NCI-H1930 (cell line): ENCODE measurements at regions not wholly inside any gene's neighbourhood (a gene's known extent, or its start where the extent isn't known, plus 50 kb on each side); places are given as distances from the start of the nearest gene placed in this dataset.

Experiments used
- DNase-seq, 2 experiments: peaks; one replicate each; lab custom pipeline; 2025; lab: John Stamatoyannopoulos, UW

GRCh38 chr12:126509572-126509971 is 1444.3 kb downstream of the AACS start:
- DNase-seq, result no peak

- DNase-seq, result no peak
Observed at GRCh38 chr12:126510630-126511029, 1445.4 kb downstream of the AACS start.

- no peak for DNase-seq
Observed at GRCh38 chr12:126512916-126513913, 1448.0 kb downstream of the AACS start.

GRCh38 chr12:126518596-126519200 is 1453.5 kb downstream of the AACS start:
- DNase-seq, result no peak

DNA sequence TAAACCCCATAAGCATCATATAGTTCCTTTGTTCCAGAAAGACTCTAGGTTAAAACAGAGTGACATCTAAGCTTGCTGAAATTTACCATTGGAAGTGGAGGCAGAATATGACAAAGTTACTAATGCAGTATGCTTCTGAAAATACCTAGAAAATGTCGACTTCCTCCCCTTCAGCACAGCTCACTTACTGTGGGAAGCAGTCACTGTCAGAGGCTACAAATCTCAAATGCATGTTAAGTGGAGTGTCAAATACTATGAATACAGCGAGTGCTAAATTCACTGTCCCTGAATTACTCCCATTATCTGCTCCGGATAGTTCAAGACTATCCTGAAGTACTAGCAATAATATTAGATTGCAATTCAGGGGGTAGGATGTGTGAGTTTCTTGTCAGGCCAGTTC is 1454.6 kb downstream of the AACS start:
- DNase-seq, result no peak

GRCh38 chr12:126523891-126524290 is 1458.7 kb downstream of the AACS start:
- no peak for DNase-seq

GRCh38 chr12:126534495-126534894 is 1469.3 kb downstream of the AACS start:
- DNase-seq, result no peak

DNA sequence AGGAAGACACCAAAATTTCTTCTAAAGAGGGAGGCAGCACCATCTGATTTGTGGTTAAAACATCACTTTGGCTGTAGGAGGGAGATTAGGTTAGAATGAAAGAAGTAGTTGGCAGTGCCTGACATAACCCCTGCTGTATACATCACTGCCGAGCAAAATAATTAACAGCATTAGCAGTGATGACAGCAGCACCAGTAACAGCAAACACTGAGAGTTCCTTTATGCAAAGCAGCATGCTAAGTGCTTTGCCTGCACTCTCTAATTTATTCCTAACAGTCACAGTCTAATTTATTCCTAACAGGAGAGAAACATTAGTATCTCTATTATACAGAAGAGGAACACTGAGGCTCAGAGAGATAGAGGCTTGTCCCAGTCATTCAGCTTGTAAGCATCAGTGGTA is 1469.7 kb downstream of the AACS start:
- no peak for DNase-seq

DNA sequence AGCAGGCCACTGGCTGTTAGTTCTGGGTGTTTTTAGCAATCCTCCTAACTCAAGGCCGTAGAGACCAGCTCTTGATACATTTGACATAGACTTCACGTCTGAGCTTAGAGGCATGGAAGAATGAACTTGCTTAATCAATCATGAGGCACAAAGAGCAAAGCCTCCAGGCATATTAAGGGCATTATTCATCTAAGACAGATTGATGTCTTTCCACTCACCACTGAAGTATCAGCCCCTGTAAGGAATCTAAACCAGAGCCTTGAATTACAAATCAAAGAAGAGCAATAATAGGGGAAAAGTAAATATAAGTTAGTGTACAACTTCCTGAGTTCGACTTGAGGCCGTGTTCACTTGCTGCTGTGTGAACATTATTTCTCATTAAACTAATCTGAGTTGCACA is 1470.7 kb downstream of the AACS start:
- DNase-seq, result no peak

DNA sequence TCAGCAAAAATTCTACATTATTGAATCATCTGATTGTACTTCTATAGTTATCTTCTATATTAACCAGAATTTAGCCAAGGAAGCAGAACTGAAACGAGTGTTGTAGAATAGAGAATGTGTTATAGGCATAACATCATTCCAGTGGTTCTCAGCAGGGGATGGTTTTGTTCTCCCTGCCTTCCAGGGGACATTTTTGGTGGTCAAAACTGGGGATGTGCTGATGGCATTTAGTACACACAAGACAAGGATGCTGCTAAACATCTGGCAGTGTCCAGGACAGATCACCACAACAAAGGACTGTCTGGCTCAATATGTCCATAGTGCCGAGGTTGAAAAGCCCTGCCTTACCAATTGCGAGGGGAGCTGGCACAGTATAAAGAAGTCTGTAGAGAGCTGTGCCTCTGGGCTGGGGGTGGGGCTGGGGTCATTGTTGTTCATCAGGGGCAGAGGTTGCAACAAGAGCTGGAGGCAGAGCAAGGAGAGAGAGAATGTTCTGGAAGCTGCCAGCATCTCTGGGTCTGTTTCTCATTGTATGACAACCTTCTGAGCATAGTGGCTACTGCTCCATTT is 1472.8 kb downstream of the AACS start:
- DNase-seq, result no peak

GRCh38 chr12:126538888-126539287 is 1473.7 kb downstream of the AACS start:
- DNase-seq, result no peak

DNA sequence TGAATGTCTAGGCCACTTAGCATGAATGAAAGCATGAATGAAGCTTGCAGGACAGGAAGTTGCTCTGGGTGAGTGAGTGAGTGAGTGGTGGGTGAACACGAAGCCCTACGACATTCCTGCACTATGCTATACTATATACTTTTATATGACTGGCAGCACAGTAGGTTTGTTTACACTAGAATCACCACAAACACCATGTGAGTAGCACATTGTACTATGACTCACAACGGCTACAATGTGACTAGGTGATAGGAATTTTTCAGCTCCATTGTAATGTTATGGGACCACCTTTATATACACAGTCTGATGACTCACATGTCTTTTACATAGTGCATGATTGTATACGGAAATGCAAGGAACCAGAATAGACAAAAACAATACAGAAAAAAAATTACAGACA is 1480.2 kb downstream of the AACS start:
- no peak for DNase-seq

DNA sequence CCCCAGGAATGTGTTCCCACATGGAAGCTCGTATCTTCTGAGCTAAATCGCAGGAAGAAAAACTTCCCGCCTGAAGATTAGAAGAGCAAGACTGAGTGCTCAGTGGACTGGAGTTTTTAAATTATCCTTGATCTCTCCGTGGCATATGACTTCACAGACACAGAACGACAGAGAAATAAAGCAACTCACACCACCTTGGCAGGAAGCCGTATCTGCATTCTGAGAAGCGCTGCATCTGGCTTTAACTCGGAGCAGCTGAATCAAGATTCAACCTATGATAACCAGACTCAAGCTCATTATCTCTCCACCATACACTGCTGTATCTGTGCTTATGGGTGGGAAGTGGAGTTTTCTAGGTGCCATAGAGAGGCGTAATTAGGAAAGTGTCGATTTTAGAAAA is 1482.7 kb downstream of the AACS start:
- DNase-seq, result no peak

- no peak for DNase-seq
Observed at GRCh38 chr12:126551869-126552268, 1486.6 kb downstream of the AACS start.

DNA sequence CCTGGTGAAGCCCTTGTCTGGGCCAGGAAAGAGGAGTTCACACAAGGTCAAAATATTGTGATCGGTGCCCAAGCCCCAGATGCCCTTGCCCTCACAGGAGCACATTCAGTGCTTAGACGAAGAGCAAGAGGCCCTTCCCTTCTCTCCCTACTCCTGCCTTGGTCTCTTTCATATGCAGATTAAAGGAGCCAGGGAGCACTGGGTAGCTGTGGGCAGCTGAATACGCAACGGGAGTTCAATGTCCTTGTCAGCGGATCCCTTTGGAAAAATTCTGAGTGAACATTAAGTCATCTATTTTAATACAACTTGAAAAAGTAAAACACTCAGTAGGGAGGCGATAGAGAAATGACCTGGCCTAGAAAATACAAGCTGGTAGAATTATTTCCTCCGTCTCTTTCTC is 1489.4 kb downstream of the AACS start:
- DNase-seq, result no peak

- no peak for DNase-seq
Observed at GRCh38 chr12:126557659-126558058, 1492.4 kb downstream of the AACS start.

DNA sequence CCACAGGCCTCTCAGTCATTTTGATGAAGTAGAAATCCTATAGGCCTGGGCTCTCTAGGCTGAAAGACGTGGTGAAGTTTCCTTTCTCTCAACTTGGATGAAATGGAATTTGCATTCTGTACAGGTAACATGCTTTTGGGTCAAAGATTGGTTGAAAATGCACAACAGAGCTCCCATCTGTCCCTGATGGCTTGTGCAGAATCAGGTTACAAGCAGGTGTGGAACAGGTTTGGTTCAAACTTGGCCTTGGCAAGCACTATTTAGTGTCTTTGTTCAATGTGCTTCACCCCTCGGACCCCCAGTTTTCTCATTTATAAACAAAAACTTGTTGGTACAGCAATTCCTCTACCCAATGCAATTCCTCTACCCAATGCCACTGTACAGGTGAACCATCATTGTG is 1493.0 kb downstream of the AACS start:
- no peak for DNase-seq

DNA sequence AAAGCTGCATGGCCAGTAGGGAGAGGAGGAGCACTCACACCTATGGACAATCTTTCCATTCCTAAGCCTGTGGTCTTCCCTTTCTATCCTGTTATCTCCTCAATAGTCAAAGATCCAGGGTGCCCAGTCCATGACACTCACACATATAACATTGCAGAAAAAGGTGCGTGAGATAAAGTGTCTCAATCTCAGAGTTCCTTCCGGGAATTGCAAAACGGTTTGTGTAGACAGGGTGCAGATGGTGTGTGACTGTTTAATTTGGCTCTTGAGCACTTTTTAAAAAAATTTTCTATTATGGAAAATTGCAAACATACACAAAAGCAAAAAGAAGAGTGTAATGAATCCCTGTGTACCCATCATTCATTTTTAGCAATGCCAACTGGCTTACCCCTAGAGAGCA is 1493.6 kb downstream of the AACS start:
- peak; percentile 26 to 67 for DNase-seq

GRCh38 chr12:126567016-126567415 is 1501.8 kb downstream of the AACS start:
- DNase-seq, result no peak

DNA sequence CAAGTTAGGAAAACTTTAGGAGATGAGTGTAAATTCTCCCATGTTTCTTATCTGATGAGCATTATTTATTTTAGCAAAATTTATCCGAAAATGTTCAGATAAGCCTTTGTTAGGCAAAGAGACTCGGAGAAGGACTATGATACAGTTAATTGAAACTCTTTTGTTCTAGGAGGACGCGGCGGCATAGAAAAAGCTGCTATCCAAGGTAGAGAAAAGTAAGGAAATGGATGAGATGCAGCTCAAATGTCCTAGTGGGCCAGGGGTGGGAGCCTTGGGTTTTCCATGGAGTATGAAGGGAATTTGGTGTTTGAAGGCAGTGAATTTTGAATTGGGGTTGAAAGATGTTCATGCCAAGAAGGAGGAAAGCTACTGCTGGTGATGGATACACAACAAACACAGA is 1504.5 kb downstream of the AACS start:
- DNase-seq, result no peak

GRCh38 chr12:126570566-126570965 is 1505.3 kb downstream of the AACS start:
- no peak for DNase-seq

GRCh38 chr12:126572170-126572569 is 1506.9 kb downstream of the AACS start:
- no peak for DNase-seq

- DNase-seq, result no peak
Observed at GRCh38 chr12:126581655-126582054, 1516.4 kb downstream of the AACS start.
